IPS-NIHi7 (cell line): ENCODE measurements at regions not wholly inside any gene's neighbourhood (a gene's known extent, or its start where the extent isn't known, plus 50 kb on each side); places are given as distances from the start of the nearest gene placed in this dataset.
"Not testable (repeated sequence)": the region's sequence is repeated elsewhere in the genome, so short reads cannot be mapped to it uniquely, and the experiment has no call there.

Experiments used
- DNase-seq: peaks from one replicate; pipeline ENCODE4 v3.0.0; 2012; ENCODE audit warnings: mixed read lengths; ENCODE audit errors: extremely low spot score

DNA sequence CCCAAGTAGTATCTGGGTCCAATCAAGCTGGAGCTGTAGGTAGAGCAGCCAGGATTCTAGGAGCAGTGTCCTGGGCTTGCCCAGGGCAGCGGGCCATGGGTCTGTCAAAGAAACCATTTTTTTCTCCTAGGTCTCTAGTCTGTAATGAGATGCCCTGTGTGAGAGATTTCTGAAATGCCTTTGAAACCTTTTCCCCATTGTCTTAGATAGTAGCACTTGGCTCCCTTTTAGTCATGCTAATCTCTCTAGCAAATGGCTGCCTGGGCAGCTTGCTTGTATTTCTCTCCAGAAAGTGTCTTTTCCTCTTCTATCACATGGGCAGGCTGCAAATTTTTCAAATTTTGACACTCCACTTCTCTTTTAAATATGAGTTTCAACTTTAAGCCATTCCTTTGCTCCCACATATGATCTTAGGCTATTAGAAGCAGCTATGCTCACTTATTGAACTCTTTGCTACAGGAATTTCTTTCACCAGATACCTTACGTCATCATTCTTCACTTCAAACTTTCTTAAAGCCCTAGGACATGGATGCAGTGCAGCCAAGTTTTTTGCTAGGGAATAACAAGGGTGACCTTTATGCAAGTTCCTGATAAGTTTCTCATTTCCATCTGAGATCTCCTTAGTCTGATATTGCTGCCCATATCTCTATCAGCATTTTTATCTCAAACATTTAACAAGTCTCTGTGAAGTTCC is 890.2 kb upstream of the VRK2 start:
- DNase-seq = no peak

DNA sequence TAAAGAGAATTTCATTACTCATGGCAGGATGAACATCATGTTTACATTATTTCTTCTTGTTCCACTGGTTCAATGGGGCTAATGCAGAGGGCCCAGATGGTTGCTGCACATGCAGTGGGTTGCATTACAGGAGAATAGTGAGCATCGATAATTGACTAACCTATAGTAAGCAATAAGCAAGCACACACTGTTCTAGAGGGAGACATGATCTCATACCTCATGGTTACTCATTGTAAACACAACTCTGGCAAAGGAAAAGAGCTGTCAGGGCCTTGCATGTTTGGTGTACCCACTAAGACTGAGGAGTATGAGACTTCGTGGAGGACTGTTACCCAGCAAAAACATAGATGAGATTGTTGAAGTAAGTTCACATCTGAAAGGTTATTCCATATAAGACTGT is 885.6 kb upstream of the VRK2 start:
- no peak for DNase-seq

DNA sequence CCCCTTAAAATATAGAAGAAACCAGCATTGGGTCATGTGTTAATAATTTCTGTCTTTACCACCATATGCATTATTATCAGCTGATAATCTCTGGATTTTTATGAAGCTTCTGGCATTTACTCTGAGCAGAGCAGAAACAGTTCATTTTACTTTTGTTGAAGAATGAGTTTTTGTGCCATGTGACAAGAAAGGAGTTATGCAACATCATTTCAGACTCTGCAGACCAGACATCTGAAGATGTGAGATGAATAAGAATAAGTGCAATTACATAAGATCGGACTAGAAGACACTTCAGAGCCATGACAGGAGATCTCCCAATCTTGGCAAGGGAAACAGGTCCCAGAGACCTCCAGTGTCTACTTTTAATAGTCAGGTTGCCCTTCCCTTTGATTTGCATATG is 869.4 kb upstream of the VRK2 start:
- DNase-seq = no peak

DNA sequence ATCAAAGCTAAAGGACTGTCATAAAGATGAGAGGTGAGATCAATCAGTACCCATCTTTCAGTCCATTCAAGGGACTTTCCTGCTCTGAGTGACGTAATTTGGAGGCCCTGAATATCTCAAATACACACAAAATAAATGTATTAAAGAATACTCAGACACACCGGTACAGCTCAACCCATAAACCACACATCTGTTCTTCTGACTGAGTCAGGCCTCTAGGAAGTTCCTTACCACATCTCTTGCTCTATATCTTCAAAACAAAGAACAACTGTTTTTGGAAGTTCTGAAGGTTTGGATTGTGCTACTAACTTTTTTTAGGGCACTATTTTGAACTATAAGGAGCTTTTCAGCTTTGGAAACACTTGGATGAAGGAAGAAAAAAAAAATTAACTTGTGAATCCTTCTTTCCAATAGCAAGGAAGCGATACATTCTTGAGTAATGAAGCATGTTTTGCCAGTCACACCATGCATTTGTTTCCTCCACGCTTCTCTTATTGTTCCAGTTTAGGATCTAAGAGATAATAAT is 866.5 kb upstream of the VRK2 start:
- no peak for DNase-seq

DNA sequence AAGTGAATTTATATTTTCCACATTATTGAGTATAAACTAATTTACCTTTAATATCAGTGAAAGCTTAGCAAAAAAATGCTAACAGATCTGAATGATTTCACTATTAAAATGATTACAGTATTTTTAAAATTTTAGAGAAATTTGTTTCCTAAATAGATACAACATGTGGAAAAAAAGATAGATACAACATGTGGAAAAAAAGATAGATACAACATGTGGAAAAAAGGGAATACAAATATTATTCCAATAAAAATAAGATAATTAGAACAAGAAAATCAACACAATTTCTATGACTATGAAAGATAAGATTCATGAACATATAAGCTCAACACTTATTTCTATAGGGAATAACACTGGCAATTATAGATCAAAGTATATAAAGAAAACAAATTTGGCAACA is 865.9 kb upstream of the VRK2 start:
- no peak for DNase-seq

DNA sequence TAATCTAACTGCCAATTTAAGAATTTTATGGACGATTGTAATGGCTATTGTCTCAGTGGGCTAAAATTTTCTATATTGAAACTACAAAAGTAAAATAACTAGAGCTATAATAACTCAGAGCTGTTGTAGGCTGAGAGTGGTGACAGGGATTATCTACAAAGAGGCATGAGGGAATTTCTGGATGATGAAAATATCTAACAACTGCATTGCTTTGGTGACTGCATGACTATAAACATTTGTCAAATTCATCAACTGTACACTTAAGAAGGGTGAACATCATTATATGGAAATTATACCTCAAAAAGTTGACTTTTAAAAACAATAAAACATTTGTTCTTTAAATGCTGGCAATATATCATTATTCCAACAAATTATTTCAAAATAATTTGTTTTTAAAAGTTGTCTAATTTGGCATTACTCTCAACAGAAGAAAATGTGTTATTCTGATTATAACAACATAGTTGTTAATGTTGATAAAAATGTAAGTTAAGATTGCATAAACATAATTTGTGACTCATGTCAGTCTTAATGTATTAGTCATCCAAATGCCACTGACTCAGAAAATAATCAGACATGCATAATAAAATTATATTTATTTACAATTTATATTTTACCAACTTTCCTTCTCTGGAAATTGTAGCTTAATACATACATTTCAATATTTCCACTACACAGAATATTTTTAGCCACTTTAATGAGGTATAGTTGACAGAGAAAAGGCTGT is 865.1 kb upstream of the VRK2 start:
- no peak for DNase-seq

DNA sequence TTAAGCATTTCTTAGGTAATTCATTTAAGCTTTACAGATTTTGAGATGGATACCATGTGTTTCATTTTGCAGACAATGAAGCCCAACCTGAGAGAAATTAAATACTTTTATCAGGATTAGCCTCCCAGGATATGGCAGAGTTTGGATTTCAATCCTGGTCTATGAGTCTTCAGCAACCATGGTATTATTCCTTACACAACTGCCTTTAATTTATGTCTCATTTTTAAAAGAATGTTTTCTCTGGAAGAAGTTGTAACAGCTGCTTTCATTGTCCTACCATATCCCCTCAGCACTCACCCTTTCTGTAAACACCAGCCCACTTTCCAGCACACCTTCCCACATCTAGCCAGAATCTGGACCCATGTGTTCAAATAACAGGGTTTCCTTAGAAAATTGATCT is 863.7 kb upstream of the VRK2 start:
- no peak for DNase-seq

DNA sequence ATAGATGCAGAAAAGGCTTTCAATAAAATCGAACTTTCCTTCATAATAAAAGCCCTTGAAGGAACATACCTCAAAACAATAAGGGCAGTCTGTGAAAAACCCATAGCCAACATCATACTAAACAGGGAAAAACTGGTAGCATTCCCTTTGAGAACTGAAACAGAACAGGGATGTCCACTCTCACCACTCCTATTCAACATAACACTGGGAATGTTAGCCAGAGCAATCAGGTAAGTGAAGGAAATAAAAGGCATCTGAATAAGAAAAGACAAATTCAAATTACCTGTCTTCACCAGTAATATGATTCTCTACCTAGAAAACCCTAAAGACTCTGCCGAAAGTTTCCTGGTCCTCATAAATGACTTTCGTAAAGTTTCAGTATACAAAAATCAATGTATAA is 861.0 kb upstream of the VRK2 start:
- DNase-seq = no peak

DNA sequence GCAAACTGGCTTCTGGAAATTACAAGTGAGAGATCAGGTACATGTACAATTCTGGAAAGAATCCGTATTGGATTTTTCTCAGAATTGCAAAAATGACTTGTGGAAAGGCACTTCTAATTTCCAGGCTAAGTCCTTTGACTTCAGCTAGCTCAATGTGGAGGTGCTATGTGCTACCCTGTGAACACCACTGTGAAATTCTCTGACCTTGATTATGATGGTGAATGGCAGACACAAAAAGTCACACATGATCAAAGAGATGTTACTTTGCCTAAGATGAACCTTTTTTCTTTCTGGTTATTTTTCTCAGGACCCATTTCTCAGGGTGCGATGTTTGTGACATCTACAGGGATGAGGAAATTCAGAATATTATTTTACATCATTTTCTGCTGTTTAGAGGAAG is 856.6 kb upstream of the VRK2 start:
- no peak for DNase-seq

DNA sequence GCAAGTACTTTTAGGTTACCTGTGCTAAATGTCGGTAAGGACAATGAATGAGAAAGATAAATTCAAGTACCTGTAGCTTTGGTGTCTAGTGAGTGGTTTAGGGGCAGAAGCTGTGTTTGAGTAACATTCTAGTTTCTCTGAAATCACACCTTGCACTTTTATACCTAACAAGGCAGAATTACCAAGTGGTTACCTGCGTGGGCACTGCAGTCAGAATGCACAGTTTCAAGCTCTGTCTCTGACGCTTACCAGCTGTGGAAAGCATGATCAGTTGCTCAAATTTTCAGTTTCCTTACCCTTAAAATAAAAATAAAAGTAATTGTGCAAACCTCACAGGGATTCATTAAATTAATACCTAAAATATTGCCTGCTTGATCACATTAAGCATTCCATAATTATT is 846.9 kb upstream of the VRK2 start:
- no peak for DNase-seq

DNA sequence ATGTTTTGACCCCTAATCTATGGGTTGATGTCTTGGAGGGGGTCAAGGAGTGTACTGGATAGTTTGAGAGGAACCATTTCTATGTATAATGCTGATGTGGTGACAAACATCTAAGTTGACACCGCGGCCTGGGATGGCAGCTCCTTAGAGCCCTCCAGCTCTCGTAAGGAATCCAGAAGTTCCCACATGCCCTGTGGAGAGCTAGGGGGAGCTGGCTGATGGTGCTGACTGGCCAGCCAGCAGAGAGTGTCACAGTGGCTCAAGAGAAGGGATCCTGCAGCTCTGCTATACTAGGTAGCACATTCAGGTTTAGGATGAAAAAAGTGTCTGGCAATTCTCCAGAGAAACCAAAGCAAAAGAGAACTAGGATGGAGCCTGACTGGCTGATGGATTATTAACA is 842.2 kb upstream of the VRK2 start:
- peak; percentile 19 for DNase-seq

DNA sequence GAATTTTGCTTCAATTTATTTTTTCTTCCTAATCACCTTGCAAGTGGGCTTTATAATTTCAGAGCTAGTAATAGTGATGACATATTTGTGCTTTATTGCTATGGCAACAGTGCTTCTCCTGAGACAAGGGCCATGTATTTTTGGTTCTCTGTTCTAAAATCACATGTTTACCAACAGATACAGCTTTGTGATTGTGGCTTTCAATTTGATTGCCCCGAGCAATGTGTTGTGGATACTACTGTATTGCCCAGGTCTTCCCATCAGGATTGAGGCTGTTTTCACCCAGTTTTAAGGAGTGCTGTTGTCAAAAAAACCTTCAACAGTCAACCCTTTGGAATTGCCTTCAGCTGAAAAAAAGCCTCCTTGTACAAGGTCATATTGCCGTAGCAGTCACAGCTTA is 841.4 kb upstream of the VRK2 start:
- DNase-seq = no peak

DNA sequence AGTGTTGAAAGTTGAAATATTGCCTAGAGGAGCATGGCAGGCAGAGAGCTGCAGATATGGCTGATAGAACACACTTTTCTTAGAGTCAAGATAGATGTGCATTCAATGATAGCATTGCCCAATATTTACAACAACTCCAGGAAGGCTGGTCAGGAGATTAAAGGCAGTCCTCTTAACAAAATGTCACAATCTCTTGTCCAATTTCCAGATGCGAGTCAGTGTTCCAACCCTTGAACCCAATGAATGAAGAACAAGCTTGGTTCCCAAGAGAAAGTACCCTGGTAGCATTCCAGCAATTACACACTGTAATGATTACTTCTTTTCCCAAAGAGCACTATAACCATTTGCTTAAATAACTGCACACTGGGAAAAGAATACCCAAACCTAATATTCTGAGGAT is 839.4 kb upstream of the VRK2 start:
- DNase-seq = no peak

DNA sequence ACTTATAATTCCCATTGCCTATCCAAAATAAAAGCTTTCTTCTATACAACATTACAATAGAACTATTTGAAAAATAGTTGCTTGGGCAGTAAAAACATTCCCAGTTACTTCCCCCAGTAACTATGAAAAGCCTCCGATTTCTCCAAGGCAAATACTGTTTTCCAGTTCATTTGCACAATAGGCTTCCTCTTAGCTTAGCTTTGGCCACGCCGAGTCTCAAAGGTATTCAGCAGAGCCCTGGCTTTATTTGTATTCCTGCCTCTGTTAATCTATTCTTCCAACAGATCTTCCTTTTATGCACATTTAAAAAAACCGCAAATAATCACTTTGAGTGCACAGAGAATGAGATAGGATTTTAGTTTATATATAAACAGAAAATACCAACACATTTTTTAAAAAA is 836.8 kb upstream of the VRK2 start:
- no peak for DNase-seq

DNA sequence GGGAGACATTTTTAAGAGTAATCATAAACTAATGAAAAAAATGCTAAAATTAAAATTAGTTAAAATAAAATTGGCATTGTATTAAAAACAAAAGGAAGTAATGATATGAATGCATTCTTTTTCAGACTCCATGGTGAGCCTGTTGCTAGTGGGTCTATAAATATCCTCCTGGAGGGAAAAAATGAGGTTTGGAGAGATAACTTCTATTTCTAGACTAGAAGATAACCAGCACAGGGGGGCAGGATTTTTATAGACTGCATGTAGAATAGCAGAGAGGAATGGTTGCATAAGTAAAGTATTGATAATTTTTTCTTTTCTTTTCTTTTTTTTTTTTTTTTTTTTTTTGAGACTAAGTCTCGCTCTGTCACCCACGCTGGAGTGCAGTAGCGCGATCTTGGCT is 835.8 kb upstream of the VRK2 start:
- DNase-seq = no peak

DNA sequence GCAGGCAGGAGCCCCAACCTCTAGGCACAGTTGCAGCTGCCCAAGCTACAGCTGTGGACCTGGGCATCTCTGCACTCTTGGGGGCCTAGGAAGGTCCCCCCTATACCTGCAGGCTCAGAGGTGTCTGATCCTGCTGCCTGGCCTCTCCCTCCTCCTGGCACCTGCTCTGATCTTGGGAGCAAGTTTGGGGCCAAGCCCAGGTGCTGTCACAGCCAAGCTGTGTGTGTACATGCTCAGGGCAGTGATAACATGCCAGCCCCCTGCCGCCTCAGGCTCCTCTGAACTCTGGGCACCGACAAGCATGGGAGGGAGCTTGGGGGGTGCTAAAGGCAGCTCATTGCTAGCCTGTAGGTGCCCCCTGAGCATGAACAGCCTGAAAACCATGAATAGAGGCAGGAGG is 829.6 kb upstream of the VRK2 start:
- DNase-seq = no peak

DNA sequence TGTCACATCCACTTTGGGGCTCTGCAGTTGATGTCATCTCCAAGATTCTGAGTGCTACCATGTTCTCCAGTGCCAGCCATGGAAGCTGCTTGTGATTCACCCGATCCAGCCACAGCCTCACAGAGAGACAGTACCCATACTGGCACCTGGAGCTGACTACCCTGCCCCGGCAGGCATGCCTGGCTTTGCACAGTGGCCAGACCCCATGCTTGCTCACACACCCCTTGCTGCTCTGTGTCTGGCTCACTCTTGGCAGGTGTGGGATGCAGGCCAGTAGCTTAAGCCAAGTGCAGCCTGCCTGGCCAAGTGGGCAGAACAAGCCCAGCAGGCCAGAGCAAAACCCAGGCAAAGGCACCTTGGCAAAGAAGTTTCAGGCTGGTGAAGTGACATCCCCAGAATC is 828.4 kb upstream of the VRK2 start:
- DNase-seq = no peak

DNA sequence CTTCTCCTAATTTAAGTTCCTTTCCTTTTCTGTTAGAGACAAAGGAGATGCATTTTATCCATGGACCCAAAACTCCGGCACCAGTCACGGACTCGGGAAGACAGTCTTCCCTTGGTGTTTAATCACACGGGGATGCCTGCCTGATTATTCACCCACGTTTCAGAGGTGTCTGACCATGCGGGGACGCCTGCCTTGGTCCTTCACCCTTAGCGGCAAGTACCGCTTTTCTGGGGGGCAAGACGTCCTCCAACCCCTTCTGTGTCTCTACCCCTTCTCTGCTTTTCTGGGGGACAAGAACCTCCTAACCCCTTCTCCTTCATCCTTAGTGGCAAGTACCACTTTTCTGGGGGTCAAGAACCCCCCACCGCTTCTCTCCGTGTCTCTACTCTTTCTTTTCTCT is 816.9 kb upstream of the VRK2 start:
- DNase-seq = not testable (repeated sequence)

DNA sequence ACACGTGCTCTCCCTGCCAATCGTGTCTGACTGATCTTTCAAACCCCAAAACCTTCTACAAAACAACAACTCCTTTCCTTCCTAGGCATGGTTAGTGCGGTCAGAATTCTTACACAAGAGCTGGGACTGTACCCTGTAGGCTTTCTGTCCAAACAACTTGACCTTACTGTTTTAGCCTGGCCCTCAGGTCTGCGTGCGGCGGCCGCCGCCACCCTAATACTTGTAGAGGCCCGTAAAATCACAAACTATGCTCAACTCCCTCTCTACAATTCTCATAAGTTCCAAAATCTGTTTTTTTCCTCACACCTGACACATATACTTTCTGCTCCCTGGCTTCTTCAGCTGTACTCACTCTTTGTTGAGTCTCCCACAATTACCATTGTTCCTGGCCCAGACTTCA is 814.3 kb upstream of the VRK2 start:
- DNase-seq = not testable (repeated sequence)

DNA sequence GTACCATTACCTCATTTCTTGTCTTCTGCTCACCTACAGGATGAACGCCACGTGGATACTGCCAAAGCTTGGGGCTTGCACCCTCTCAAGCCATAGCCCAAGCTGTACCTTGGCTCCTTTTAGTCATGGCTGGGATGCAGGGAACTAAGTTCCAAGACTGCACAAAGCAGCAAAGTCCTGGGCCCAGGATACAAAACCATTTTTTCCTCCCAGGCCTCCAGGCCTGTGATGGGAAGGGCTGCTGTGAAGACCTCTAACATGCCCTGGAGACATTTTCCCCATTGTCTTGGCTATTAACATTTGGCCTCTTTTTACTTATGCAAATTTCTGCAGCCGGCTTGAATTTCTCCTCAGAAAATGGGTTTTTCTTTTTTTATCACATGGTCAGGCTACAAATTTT is 795.1 kb upstream of the VRK2 start:
- DNase-seq = not testable (repeated sequence)

DNA sequence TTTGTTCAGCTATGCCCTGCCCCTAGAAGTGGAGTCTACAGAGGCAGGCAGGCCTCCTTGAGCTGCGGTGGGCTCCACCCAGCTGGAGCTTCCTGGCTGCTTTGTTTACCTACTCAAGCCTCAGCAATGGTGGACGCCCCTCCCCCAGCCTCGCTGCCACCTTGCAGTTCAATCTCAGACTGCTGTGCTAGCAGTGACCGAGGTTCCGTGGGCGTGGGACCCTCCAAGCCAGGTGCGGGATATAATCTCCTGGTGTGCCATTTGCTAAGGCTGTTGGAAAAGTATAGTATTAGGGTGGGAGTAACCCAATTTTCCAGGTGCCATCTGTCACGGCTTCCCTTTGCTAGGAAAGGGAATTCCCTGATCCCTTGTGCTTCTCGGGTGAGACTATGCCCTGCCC is 770.2 kb upstream of the VRK2 start:
- not testable (repeated sequence) for DNase-seq

DNA sequence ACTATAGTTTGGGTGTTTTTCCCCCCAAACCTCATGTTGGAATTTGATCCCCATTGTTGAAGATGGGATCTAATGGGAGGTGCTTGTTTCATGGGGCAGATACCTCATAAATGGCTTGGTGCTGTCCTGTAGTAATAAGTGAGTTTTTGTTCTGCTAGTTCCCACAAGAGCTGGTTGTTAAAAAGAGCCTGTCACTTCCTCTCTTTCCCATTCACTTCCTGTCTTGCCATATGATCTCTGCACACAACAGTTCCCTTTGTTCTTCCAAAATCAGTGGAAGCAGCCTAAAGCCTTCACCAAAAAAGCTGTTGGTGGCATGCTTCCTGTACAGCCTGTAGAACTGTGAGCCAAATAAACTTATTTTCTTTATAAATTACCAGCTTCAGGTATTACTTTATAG is 768.2 kb upstream of the VRK2 start:
- DNase-seq = no peak

DNA sequence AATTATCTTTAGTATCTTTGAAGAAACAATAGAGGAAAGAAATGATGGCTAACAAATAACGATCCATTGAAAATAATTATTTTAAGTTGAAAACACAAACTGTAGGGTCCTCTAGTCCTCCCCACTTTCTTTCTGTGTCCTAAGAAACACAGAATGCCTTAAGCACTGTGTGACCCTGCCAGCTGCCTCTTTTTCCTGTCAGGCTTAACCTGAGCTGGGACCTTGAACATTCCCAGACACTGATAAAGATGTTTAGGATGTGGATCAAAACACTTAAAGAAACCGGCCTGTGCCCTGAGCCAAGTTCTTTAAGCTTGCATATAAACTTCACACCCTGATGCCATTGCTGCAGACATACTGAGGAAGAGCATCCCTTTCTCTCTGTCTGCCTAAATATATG is 755.4 kb upstream of the VRK2 start:
- no peak for DNase-seq
